ENCODE measurements at regions not wholly inside any gene's neighbourhood (a gene's known extent, or its start where the extent isn't known, plus 50 kb on each side); places are given as distances from the start of the nearest gene placed in this dataset.

GRCh38 chr3:182245059-182245458, 533.3 kb downstream of the SOX2 start:
- TF ChIP-seq TCF12 (IDR thresholded peaks at IDR 0.05) (no peak), SIN3A (IDR thresholded peaks at IDR 0.05; ENCODE audit: borderline replicate concordance, low read depth, low read length) (no peak), ELF1 (IDR thresholded peaks at IDR 0.05) (no peak), SMC3 (IDR thresholded peaks at IDR 0.05; ENCODE audit: low read depth, low read length) (no peak), NFIC (IDR thresholded peaks at IDR 0.05; ENCODE audit: borderline replicate concordance) (no peak), EZH2phosphoT487 (IDR thresholded peaks at IDR 0.05; ENCODE audit: borderline replicate concordance, low read depth) (no peak), NRF1 (IDR thresholded peaks at IDR 0.05; ENCODE audit: low read depth, low read length) (no peak), FOSL2 (IDR thresholded peaks at IDR 0.05; ENCODE audit: borderline replicate concordance, low read depth) (no peak), POLR2AphosphoS5 (IDR thresholded peaks at IDR 0.05; ENCODE audit: low read depth, low read length) (no peak), IRF3 (IDR thresholded peaks at IDR 0.05; ENCODE audit: low read depth, low read length) (no peak), RAD21 (IDR thresholded peaks at IDR 0.05; ENCODE audit: low read length) (no peak), MEF2A (IDR thresholded peaks at IDR 0.05; ENCODE audit: borderline replicate concordance, low read depth) (no peak), RCOR1 (IDR thresholded peaks at IDR 0.05; ENCODE audit: low read length) (no peak), CHD2 (IDR thresholded peaks at IDR 0.05; ENCODE audit: low read length, partially characterized antibody) (no peak), FOXM1 (IDR thresholded peaks at IDR 0.05; ENCODE audit: low read depth) (no peak), TAF1 (IDR thresholded peaks at IDR 0.05; ENCODE audit: borderline replicate concordance, low read depth, low read length) (no peak), MAX (IDR thresholded peaks at IDR 0.05; ENCODE audit: low read depth) (no peak), RFX5 (IDR thresholded peaks at IDR 0.05; ENCODE audit: low read length) (no peak)
- POLR2A ChIA-PET: no interaction called here
- Histone ChIP-seq H3K9ac (no peak overlapping the region), H3F3A (replicated peaks; ENCODE audit: insufficient read depth) (no peaks in the 10 kb centered on the region), H3K9me3 (no peaks in the 10 kb centered on the region), H4K20me1 (ENCODE audit: insufficient read depth) (no peaks in the 10 kb centered on the region), H2AFZ (ENCODE audit: low read depth) (no peak overlapping the region), H3K79me2 (ENCODE audit: insufficient read depth) (no peaks in the 10 kb centered on the region), H3K9me2 (no peaks in the 10 kb centered on the region), H3K4me1 (ENCODE audit: control insufficient read depth in 1 of 2, insufficient read depth in 2 of 2, low read depth in 1 of 2, low read length in 1 of 2) (peaks cover 0 to 9% of the 10 kb centered on the region in 2 experiments; a peak in 2 of 4 replicates), H3K36me3 (replicated peaks in 1 of 2; ENCODE audit: control insufficient read depth in 1 of 2, insufficient read depth in 2 of 2, low read length in 1 of 2) (no peaks in the 10 kb centered on the region), H3K4me3 (ENCODE audit: low read depth in 2 of 2, low read length in 1 of 2) (no peak overlapping the region), H3K4me2 (no peak overlapping the region), H3K27ac (ENCODE audit: low read depth in 2 of 2, low read length in 1 of 2) (no peak overlapping the region), H3K27me3 (ENCODE audit: insufficient read depth) (no peaks in the 10 kb centered on the region)
- CTCF ChIA-PET: interaction anchor here (2.0 kb wide), 1 partner anchor 9 kb away, joined by 7 read pairs; no protein-coding TSS in a partner anchor
- 41% methylated on average over 5 of the region's 5 CpGs for WGBS (ENCODE audit: low lambda C conversion rate)
- no peak for DNase-seq

- Histone ChIP-seq H3K27ac (ENCODE audit: low read depth in 2 of 2, low read length in 1 of 2) (no peak overlapping the region), H2AFZ (ENCODE audit: low read depth) (no peak overlapping the region), H4K20me1 (ENCODE audit: insufficient read depth) (no peaks in the 10 kb centered on the region), H3K4me3 (ENCODE audit: low read depth in 2 of 2, low read length in 1 of 2) (no peak overlapping the region), H3K9me2 (no peaks in the 10 kb centered on the region), H3F3A (replicated peaks; ENCODE audit: insufficient read depth) (no peaks in the 10 kb centered on the region), H3K4me2 (no peak overlapping the region), H3K4me1 (ENCODE audit: control insufficient read depth in 1 of 2, insufficient read depth in 2 of 2, low read depth in 1 of 2, low read length in 1 of 2) (peaks cover 0 to 5% of the 10 kb centered on the region in 2 experiments; a peak in 2 of 4 replicates), H3K9me3 (no peaks in the 10 kb centered on the region), H3K36me3 (replicated peaks in 1 of 2; ENCODE audit: control insufficient read depth in 1 of 2, insufficient read depth in 2 of 2, low read length in 1 of 2) (no peaks in the 10 kb centered on the region), H3K27me3 (ENCODE audit: insufficient read depth) (no peaks in the 10 kb centered on the region), H3K9ac (no peak overlapping the region), H3K79me2 (ENCODE audit: insufficient read depth) (no peaks in the 10 kb centered on the region)
- TF ChIP-seq MEF2A (IDR thresholded peaks at IDR 0.05; ENCODE audit: borderline replicate concordance, low read depth) (no peak), SMC3 (IDR thresholded peaks at IDR 0.05; ENCODE audit: low read depth, low read length) (no peak), RAD21 (IDR thresholded peaks at IDR 0.05; ENCODE audit: low read length) (no peak), SIN3A (IDR thresholded peaks at IDR 0.05; ENCODE audit: borderline replicate concordance, low read depth, low read length) (no peak), JUND (IDR thresholded peaks at IDR 0.05) (no peak), FOXM1 (IDR thresholded peaks at IDR 0.05; ENCODE audit: low read depth) (no peak), GABPA (IDR thresholded peaks at IDR 0.05; ENCODE audit: low read depth) (no peak), NFIC (IDR thresholded peaks at IDR 0.05; ENCODE audit: borderline replicate concordance) (no peak), MXI1 (IDR thresholded peaks at IDR 0.05; ENCODE audit: low read depth, low read length) (no peak), RCOR1 (IDR thresholded peaks at IDR 0.05; ENCODE audit: low read length) (no peak), TEAD4 (IDR thresholded peaks at IDR 0.05; ENCODE audit: borderline replicate concordance, insufficient read depth) (no peak)
- 59% methylated on average over 5 of the region's 5 CpGs for WGBS (ENCODE audit: low lambda C conversion rate)
- CTCF ChIA-PET: interaction anchor here (1.4 kb wide), 2 partner anchors 11 to 13 kb away, joined by 4 to 5 read pairs; no protein-coding TSS in a partner anchor
- DNase-seq: no peak
- POLR2A ChIA-PET: no interaction called here
Observed at GRCh38 chr3:182246870-182247269, 535.1 kb downstream of the SOX2 start.

Measured in SK-N-SH (cell line).